OCI-LY1 (cell line): ENCODE measurements at regions not wholly inside any gene's neighbourhood (a gene's known extent, or its start where the extent isn't known, plus 50 kb on each side); places are given as distances from the start of the nearest gene placed in this dataset.

Experiments
- H2AFZ ChIP-seq: fragments of 200-600 bp; sonication (generic), shearing (Covaris generic); 2 replicates; pipeline ENCODE4 v1.6.0; 2014; ENCODE audit warnings: antibody characterized with exemption, mild to moderate bottlenecking, low read length
- H3F3A ChIP-seq: fragments of 200-600 bp; sonication (generic), shearing (Covaris generic); 2 replicates; pipeline ENCODE4 v1.6.0; 2014; ENCODE audit warnings: mild to moderate bottlenecking, antibody characterized with exemption, low read length, moderate library complexity; ENCODE audit not compliant: insufficient read depth
- H3K27ac ChIP-seq: fragments of 200-600 bp; sonication (generic); 2 replicates; pipeline ENCODE4 v1.5.1; 2014; ENCODE audit warnings: low read length, mixed run types, mild to moderate bottlenecking, low read depth; ENCODE audit not compliant: poor library complexity, severe bottlenecking
- H3K27me3 ChIP-seq: fragments of 200-600 bp; sonication (generic); 2 replicates; pipeline ENCODE4 v1.6.0; 2014; ENCODE audit warnings: antibody characterized with exemption, mild to moderate bottlenecking, low read length, moderate library complexity; ENCODE audit not compliant: insufficient read depth
- H3K36me3 ChIP-seq: fragments of 200-600 bp; sonication (generic); 2 replicates; pipeline ENCODE4 v1.6.1; 2014; ENCODE audit warnings: mild to moderate bottlenecking, antibody characterized with exemption, low read length, moderate library complexity, mixed read lengths; ENCODE audit not compliant: insufficient read depth
- H3K4me1 ChIP-seq: fragments of 200-600 bp; sonication (generic); 2 replicates; pipeline ENCODE4 v1.5.1; 2014; ENCODE audit warnings: mild to moderate bottlenecking, low read length, moderate library complexity; ENCODE audit not compliant: insufficient read depth, severe bottlenecking
- H3K4me2 ChIP-seq: fragments of 200-600 bp; sonication (generic), shearing (Covaris generic); 2 replicates; pipeline ENCODE4 v1.6.1; 2014; ENCODE audit warnings: low read length
- H3K4me3 ChIP-seq: fragments of 200-600 bp; sonication (generic); 2 replicates; pipeline ENCODE4 v1.5.1; 2014; ENCODE audit warnings: low read length, low read depth, mild to moderate bottlenecking, mixed read lengths; ENCODE audit not compliant: poor library complexity, severe bottlenecking
- H3K79me2 ChIP-seq: fragments of 200-600 bp; shearing (Covaris generic); 2 replicates; pipeline ENCODE4 v1.6.1; 2016; ENCODE audit warnings: mixed run types, low read length, mixed read lengths; ENCODE audit not compliant: insufficient read depth
- H3K9ac ChIP-seq: fragments of 200-600 bp; sonication (generic), shearing (Covaris generic); 2 replicates; pipeline ENCODE4 v1.6.1; 2014; ENCODE audit warnings: mild to moderate bottlenecking, low read length, mixed read lengths
- H3K9me2 ChIP-seq: fragments of 200-600 bp; sonication (generic), shearing (Covaris generic); 2 replicates; pipeline ENCODE4 v1.6.1; 2014; ENCODE audit warnings: low read depth, mild to moderate bottlenecking, low read length, mixed read lengths
- H3K9me3 ChIP-seq: fragments of 200-600 bp; shearing (Covaris generic); 2 replicates; pipeline ENCODE4 v1.6.1; 2014; ENCODE audit warnings: low read length, mixed read lengths
- H4K20me1 ChIP-seq: fragments of 200-600 bp; sonication (generic), shearing (Covaris generic); 2 replicates; pipeline ENCODE4 v1.6.0; 2016; ENCODE audit warnings: mild to moderate bottlenecking, low read length; ENCODE audit not compliant: insufficient read depth
- EZH2 ChIP-seq: fragments of 200-600 bp; sonication (generic), shearing (Covaris generic); IDR thresholded peaks from 2 replicates; pipeline ENCODE4 v1.8.0; 2017; ENCODE audit warnings: borderline replicate concordance, mixed run types, mild to moderate bottlenecking, antibody characterized with exemption, low read length, moderate library complexity, mixed read lengths
- TF ChIP-seq, protein P1 (sequence below): fragments of 200-600 bp; sonication (generic), shearing (Covaris generic); IDR thresholded peaks from 2 replicates; pipeline ENCODE4 v1.5.1; 2017; ENCODE audit warnings: mild to moderate bottlenecking, antibody characterized with exemption, low read length, moderate library complexity, mixed read lengths

DNA sequence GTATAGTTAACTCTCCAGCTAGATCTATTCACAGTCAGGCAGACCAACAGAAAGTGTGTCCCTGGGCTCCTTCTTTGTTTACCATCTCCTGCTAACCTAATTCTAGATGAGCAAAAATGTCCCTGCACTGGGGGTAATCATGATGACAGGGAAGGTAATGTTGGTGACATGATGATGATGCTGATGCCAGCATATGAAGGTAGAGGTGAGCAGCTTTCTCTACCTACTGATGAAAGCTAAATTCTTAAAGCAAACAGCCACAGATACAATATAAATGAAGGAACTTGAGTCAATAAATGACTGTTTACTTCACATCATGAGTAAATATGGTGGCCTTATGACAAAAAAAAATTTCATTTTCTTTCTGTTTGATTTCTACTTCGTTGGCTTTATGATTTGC, 78.5 kb downstream of the NKX6-1 start:
- Histone ChIP-seq H3K9me2 (no peaks in the 10 kb centered on the region), H3K4me2 (no peak overlapping the region), H3K9ac (no peak overlapping the region), H3K36me3 (no peaks in the 10 kb centered on the region), H4K20me1 (no peaks in the 10 kb centered on the region), H2AFZ (no peak overlapping the region), H3K79me2 (no peaks in the 10 kb centered on the region), H3K27ac (no peak overlapping the region), H3F3A (no peaks in the 10 kb centered on the region), H3K4me3 (no peak overlapping the region), H3K27me3 (no peaks in the 10 kb centered on the region), H3K4me1 (no peaks in the 10 kb centered on the region), H3K9me3 (no peaks in the 10 kb centered on the region)
- TF ChIP-seq, protein P1, sequence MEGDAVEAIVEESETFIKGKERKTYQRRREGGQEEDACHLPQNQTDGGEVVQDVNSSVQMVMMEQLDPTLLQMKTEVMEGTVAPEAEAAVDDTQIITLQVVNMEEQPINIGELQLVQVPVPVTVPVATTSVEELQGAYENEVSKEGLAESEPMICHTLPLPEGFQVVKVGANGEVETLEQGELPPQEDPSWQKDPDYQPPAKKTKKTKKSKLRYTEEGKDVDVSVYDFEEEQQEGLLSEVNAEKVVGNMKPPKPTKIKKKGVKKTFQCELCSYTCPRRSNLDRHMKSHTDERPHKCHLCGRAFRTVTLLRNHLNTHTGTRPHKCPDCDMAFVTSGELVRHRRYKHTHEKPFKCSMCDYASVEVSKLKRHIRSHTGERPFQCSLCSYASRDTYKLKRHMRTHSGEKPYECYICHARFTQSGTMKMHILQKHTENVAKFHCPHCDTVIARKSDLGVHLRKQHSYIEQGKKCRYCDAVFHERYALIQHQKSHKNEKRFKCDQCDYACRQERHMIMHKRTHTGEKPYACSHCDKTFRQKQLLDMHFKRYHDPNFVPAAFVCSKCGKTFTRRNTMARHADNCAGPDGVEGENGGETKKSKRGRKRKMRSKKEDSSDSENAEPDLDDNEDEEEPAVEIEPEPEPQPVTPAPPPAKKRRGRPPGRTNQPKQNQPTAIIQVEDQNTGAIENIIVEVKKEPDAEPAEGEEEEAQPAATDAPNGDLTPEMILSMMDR, result no peak
- TF ChIP-seq EZH2, result no peak

DNA sequence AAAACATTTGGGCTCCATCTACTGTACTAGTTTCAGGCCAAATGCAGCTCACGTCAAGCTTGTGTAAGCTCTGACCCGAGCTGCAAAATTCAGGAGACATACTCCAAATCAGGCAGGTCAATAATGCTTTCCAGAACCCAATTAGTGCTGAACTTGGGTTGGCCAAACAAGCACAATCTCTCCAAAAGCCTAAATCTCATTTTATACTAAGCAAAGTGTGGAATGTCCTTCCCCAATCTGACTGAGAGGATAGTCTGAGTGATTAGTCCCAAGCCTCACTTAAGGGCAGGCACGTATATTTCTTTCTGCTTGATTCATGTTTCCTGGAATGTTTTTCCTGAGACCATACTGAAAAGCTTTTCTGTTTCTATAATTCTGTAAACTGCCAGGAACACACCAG, 79.9 kb downstream of the NKX6-1 start:
- no peaks in the 10 kb centered on the region for H3K27me3 ChIP-seq
- no peaks in the 10 kb centered on the region for H3F3A ChIP-seq
- H4K20me1 ChIP-seq, result no peaks in the 10 kb centered on the region
- no peak overlapping the region for H2AFZ ChIP-seq
- no peak overlapping the region for H3K4me2 ChIP-seq
- no peak overlapping the region for H3K9ac ChIP-seq
- H3K36me3 ChIP-seq, result no peaks in the 10 kb centered on the region
- H3K9me3 ChIP-seq, result no peaks in the 10 kb centered on the region
- H3K4me3 ChIP-seq, result no peak overlapping the region
- no peak overlapping the region for H3K27ac ChIP-seq
- H3K9me2 ChIP-seq, result no peaks in the 10 kb centered on the region
- H3K4me1 ChIP-seq, result no peaks in the 10 kb centered on the region
- TF ChIP-seq EZH2, result no peak
- TF ChIP-seq, protein P1, result no peak
- no peaks in the 10 kb centered on the region for H3K79me2 ChIP-seq

DNA sequence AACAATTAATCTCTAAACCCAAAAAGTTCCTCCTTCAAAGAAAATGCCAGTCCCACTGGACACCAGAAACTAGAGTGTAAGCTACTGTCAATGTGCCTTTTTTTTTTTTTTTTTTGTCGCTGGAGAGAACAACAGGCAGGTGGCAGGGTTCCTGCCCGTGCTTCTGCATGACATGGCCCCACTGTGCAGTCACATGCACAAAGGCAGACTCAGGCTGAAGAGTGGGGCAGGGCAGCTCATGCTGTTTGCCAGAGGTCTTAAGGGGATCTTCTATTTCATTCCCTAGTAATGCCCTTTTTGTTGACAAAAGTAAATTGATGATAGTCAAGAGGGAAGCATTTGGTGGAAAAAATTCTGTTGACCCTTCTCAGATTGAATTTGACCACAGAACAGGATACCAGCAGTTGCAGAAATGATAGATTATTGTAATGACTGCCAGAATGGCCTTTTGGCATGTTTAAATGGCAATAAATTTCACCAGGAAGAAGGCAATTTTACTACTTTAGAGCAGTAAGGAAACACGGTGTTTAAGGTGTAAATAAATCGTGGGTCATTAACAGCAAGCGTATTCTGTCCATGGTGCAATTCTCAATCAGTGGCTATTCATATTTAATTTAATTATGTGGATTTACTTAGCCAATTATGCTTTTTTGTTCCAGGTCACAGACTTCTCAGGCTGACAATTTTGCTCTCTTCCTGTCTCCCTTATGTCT, 80.9 kb downstream of the NKX6-1 start:
- no peaks in the 10 kb centered on the region for H3K27me3 ChIP-seq
- H3K36me3 ChIP-seq, result no peaks in the 10 kb centered on the region
- H3F3A ChIP-seq, result no peaks in the 10 kb centered on the region
- no peaks in the 10 kb centered on the region for H4K20me1 ChIP-seq
- TF ChIP-seq, protein P1, result no peak
- no peak for TF ChIP-seq EZH2
- H3K4me3 ChIP-seq, result no peak overlapping the region
- H3K79me2 ChIP-seq, result no peaks in the 10 kb centered on the region
- H3K4me1 ChIP-seq, result no peaks in the 10 kb centered on the region
- H2AFZ ChIP-seq, result no peak overlapping the region
- no peak overlapping the region for H3K27ac ChIP-seq
- no peak overlapping the region for H3K4me2 ChIP-seq
- no peak overlapping the region for H3K9ac ChIP-seq
- H3K9me3 ChIP-seq, result no peaks in the 10 kb centered on the region
- no peaks in the 10 kb centered on the region for H3K9me2 ChIP-seq
